GM23338 (cell line): ENCODE measurements at regions not wholly inside any gene's neighbourhood (a gene's known extent, or its start where the extent isn't known, plus 50 kb on each side); places are given as distances from the start of the nearest gene placed in this dataset.

Experiments used
- ATAC-seq: fragments of 200-7000 bp; cut with Tn5 transposase; 3 replicates; pipeline ENCODE4 v1.9.1; 2020
- DNase-seq: peaks from one replicate; pipeline ENCODE4 v3.0.0-alpha.2; 2015; ENCODE audit warnings: low spot score
- H2AFZ ChIP-seq: fragments of 200-600 bp; sonication (generic); 2 replicates; pipeline ENCODE4 v1.8.0; 2016; ENCODE audit warnings: antibody characterized with exemption, mild to moderate bottlenecking, moderate library complexity
- H3F3A ChIP-seq: fragments of 200-600 bp; sonication (generic); replicated peaks from 2 replicates; pipeline ENCODE4 v1.8.0; 2017; ENCODE audit warnings: antibody characterized with exemption, mixed run types, low read depth
- H3K27ac ChIP-seq: fragments of 200-600 bp; sonication (generic); 2 replicates; pipeline ENCODE4 v1.6.1; 2016; ENCODE audit warnings: low read depth
- H3K27me3 ChIP-seq: fragments of 200-600 bp; sonication (generic); 2 replicates; pipeline ENCODE4 v1.8.0; 2016; ENCODE audit warnings: mild to moderate bottlenecking, mixed run types, moderate library complexity; ENCODE audit not compliant: insufficient read depth
- H3K36me3 ChIP-seq: fragments of 200-600 bp; sonication (generic); 2 replicates; pipeline ENCODE4 v1.8.0; 2016; ENCODE audit warnings: mild to moderate bottlenecking; ENCODE audit not compliant: insufficient read depth
- H3K4me1 ChIP-seq: fragments of 200-600 bp; sonication (generic); 2 replicates; pipeline ENCODE4 v1.8.0; 2016; ENCODE audit warnings: mild to moderate bottlenecking, moderate library complexity; ENCODE audit not compliant: insufficient read depth
- H3K4me2 ChIP-seq: fragments of 200-600 bp; sonication (generic); 2 replicates; pipeline ENCODE4 v1.7.1; 2017; ENCODE audit warnings: mixed run types
- H3K4me3 ChIP-seq: fragments of 200-600 bp; sonication (generic); 2 replicates; pipeline ENCODE4 v1.6.1; 2016; ENCODE audit warnings: mixed run types
- H3K79me2 ChIP-seq: fragments of 200-600 bp; sonication (generic); replicated peaks from 2 replicates; pipeline ENCODE4 v1.8.0; 2017; ENCODE audit warnings: mild to moderate bottlenecking; ENCODE audit not compliant: insufficient read depth
- H3K9me2 ChIP-seq: fragments of 200-600 bp; sonication (generic); 2 replicates; pipeline ENCODE4 v1.8.0; 2017; ENCODE audit not compliant: insufficient read depth
- H4K20me1 ChIP-seq: fragments of 200-600 bp; sonication (generic); replicated peaks from 2 replicates; pipeline ENCODE4 v1.8.0; 2017; ENCODE audit warnings: mild to moderate bottlenecking; ENCODE audit not compliant: insufficient read depth
- H3K27ac Mint-ChIP-seq: 2 replicates; pipeline ENCODE4 v1.8.0; 2020; ENCODE audit warnings: inconsistent platforms, mild to moderate bottlenecking, moderate library complexity, mixed read lengths
- H3K27me3 Mint-ChIP-seq: 3 replicates; pipeline ENCODE4 v1.8.0; 2022; ENCODE audit warnings: low read depth, mild to moderate bottlenecking, moderate library complexity, mixed read lengths, inconsistent platforms; ENCODE audit not compliant: insufficient read depth, poor library complexity
- H3K36me3 Mint-ChIP-seq: 3 replicates; pipeline ENCODE4 v1.8.0; 2021; ENCODE audit warnings: low read depth, mild to moderate bottlenecking, inconsistent platforms, moderate library complexity, mixed read lengths
- H3K4me1 Mint-ChIP-seq: 3 replicates; pipeline ENCODE4 v1.8.0; 2020; ENCODE audit warnings: mild to moderate bottlenecking, inconsistent platforms, mixed read lengths
- H3K4me3 Mint-ChIP-seq: 3 replicates; pipeline ENCODE4 v1.8.0; 2021; ENCODE audit warnings: moderate library complexity, mild to moderate bottlenecking, inconsistent platforms, mixed read lengths
- H3K9me3 Mint-ChIP-seq: 3 replicates; pipeline ENCODE4 v1.8.0; 2020; ENCODE audit warnings: moderate library complexity, mild to moderate bottlenecking, inconsistent platforms, mixed read lengths
- CREB1 ChIP-seq: fragments of 250-450 bp; sonication (Bioruptor Pico); IDR thresholded peaks from 2 replicates; pipeline ENCODE4 v1.5.0; 2020; ENCODE audit warnings: low read depth, mild to moderate bottlenecking, moderate library complexity
- EZH2 ChIP-seq: fragments of 200-600 bp; sonication (generic); IDR thresholded peaks from one replicate; pipeline ENCODE4 v1.8.0; 2017; ENCODE audit warnings: antibody characterized with exemption, mild to moderate bottlenecking, low read depth; ENCODE audit not compliant: unreplicated experiment
- EZH2phosphoT487 ChIP-seq: fragments of 200-600 bp; sonication (generic); IDR thresholded peaks from one replicate; pipeline ENCODE4 v1.8.1; 2018; ENCODE audit warnings: antibody characterized with exemption; ENCODE audit not compliant: unreplicated experiment
- JUNB ChIP-seq: IDR thresholded peaks from one replicate; pipeline ENCODE4 v1.6.1; 2016; ENCODE audit warnings: antibody characterized with exemption; ENCODE audit not compliant: unreplicated experiment
- POLR2AphosphoS5 ChIP-seq: IDR thresholded peaks from 2 replicates; pipeline ENCODE4 v1.6.1; 2016; ENCODE audit warnings: antibody characterized with exemption, low read depth
- STAT1 ChIP-seq: IDR thresholded peaks from one replicate; pipeline ENCODE4 v1.6.1; 2016; ENCODE audit warnings: antibody characterized with exemption; ENCODE audit not compliant: unreplicated experiment
- ZNF114 ChIP-seq: fragments of 250-450 bp; sonication (Bioruptor Pico); IDR thresholded peaks from 2 replicates; pipeline ENCODE4 v1.5.0; 2020; ENCODE audit warnings: mild to moderate bottlenecking, moderate library complexity
- ZNF331 ChIP-seq: fragments of 250-450 bp; sonication (Bioruptor Pico); IDR thresholded peaks from 2 replicates; pipeline ENCODE4 v1.5.0; 2020; ENCODE audit warnings: low read depth, mild to moderate bottlenecking, moderate library complexity
- TF ChIP-seq, protein P1 (sequence below): IDR thresholded peaks from 2 replicates; pipeline ENCODE4 v1.6.1; 2016; ENCODE audit warnings: antibody characterized with exemption
- TF ChIP-seq, protein P2 (sequence below), 2 experiments: fragments of 200-600 bp in 1 of 2; sonication (generic) in 1 of 2; conservative IDR thresholded peaks; 2 replicates each; pipeline versions ENCODE4 v1.5.1 to v1.6.1; 2016 to 2017; ENCODE audit warnings: antibody characterized with exemption in 2 of 2, low read depth in 2 of 2, mild to moderate bottlenecking in 2 of 2, moderate library complexity in 1 of 2
- TF ChIP-seq, protein P3 (sequence below): IDR thresholded peaks from one replicate; pipeline ENCODE4 v1.6.1; 2018; ENCODE audit warnings: antibody characterized with exemption; ENCODE audit not compliant: unreplicated experiment

DNA sequence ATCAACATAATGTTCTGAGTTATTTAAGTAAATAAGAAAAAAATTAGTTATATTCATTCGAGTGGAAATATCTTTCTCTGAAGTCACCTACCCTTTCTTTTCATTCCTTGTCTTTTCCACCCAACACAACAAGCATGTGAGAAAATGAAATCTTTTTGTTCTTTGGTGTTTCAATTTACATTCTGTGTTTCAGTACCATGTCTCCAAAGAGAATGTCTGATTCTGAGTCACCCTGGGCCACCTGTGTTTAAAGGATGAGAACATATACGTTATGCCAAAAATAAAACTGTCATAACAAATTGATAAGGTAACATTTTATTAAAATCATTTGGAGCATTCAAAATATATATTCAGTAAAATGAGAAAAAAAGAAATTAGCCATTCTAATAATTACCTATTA lies 470.8 kb downstream of the ZNF804A start (continued):
- TF ChIP-seq, protein P1, sequence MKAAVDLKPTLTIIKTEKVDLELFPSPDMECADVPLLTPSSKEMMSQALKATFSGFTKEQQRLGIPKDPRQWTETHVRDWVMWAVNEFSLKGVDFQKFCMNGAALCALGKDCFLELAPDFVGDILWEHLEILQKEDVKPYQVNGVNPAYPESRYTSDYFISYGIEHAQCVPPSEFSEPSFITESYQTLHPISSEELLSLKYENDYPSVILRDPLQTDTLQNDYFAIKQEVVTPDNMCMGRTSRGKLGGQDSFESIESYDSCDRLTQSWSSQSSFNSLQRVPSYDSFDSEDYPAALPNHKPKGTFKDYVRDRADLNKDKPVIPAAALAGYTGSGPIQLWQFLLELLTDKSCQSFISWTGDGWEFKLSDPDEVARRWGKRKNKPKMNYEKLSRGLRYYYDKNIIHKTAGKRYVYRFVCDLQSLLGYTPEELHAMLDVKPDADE, result no peak
- TF ChIP-seq, protein P2, sequence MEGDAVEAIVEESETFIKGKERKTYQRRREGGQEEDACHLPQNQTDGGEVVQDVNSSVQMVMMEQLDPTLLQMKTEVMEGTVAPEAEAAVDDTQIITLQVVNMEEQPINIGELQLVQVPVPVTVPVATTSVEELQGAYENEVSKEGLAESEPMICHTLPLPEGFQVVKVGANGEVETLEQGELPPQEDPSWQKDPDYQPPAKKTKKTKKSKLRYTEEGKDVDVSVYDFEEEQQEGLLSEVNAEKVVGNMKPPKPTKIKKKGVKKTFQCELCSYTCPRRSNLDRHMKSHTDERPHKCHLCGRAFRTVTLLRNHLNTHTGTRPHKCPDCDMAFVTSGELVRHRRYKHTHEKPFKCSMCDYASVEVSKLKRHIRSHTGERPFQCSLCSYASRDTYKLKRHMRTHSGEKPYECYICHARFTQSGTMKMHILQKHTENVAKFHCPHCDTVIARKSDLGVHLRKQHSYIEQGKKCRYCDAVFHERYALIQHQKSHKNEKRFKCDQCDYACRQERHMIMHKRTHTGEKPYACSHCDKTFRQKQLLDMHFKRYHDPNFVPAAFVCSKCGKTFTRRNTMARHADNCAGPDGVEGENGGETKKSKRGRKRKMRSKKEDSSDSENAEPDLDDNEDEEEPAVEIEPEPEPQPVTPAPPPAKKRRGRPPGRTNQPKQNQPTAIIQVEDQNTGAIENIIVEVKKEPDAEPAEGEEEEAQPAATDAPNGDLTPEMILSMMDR (conservative IDR thresholded peaks at IDR 0.05; ENCODE audit: low read depth in 2 of 2), result no peak
- TF ChIP-seq ZNF114 (CRISPR knock-in tag) (no peak), EZH2phosphoT487 (no peak), EZH2 (no peak), JUNB (no peak), POLR2AphosphoS5 (no peak)
- TF ChIP-seq, protein P3, sequence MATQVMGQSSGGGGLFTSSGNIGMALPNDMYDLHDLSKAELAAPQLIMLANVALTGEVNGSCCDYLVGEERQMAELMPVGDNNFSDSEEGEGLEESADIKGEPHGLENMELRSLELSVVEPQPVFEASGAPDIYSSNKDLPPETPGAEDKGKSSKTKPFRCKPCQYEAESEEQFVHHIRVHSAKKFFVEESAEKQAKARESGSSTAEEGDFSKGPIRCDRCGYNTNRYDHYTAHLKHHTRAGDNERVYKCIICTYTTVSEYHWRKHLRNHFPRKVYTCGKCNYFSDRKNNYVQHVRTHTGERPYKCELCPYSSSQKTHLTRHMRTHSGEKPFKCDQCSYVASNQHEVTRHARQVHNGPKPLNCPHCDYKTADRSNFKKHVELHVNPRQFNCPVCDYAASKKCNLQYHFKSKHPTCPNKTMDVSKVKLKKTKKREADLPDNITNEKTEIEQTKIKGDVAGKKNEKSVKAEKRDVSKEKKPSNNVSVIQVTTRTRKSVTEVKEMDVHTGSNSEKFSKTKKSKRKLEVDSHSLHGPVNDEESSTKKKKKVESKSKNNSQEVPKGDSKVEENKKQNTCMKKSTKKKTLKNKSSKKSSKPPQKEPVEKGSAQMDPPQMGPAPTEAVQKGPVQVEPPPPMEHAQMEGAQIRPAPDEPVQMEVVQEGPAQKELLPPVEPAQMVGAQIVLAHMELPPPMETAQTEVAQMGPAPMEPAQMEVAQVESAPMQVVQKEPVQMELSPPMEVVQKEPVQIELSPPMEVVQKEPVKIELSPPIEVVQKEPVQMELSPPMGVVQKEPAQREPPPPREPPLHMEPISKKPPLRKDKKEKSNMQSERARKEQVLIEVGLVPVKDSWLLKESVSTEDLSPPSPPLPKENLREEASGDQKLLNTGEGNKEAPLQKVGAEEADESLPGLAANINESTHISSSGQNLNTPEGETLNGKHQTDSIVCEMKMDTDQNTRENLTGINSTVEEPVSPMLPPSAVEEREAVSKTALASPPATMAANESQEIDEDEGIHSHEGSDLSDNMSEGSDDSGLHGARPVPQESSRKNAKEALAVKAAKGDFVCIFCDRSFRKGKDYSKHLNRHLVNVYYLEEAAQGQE, result no peak

DNA sequence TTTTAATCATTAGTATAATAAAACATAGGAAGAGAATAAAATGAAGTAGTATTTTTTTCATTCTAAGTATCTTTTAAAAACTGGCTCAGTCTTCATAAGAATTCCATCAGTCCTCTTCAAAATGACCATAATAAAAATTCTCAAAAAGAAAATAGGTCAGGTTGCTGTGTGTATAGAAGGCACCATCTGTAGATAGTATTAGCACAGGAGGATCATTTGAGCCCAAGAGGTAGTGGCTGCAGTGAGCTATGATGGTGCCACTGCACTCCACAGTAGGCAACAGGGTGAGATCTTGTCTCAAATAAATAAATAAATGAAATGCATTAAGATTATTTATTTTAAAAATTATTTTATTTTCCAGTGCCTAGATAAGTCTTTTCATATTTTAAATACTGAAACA lies 475.8 kb downstream of the ZNF804A start:
- no peaks in the 10 kb centered on the region for H3K9me2 ChIP-seq
- no peak overlapping the region for H2AFZ ChIP-seq
- no peaks in the 10 kb centered on the region for H3F3A ChIP-seq
- ATAC-seq, result no peak
- no peak overlapping the region for H3K4me3 ChIP-seq
- H3K27ac ChIP-seq, result no peak overlapping the region
- no peaks in the 10 kb centered on the region for H3K79me2 ChIP-seq
- Mint-ChIP-seq H3K27ac (no peak overlapping the region), H3K4me1 (peaks cover 5% of the 10 kb centered on the region; the same call in 2 of the 3 replicates), H3K9me3 (no peaks in the 10 kb centered on the region), H3K36me3 (no peaks in the 10 kb centered on the region), H3K4me3 (no peak overlapping the region), H3K27me3 (peaks cover 2% of the 10 kb centered on the region)
- no peak overlapping the region for H3K4me2 ChIP-seq
- no peaks in the 10 kb centered on the region for H3K4me1 ChIP-seq
- H4K20me1 ChIP-seq, result no peaks in the 10 kb centered on the region
- no peaks in the 10 kb centered on the region for H3K27me3 ChIP-seq
- H3K36me3 ChIP-seq, result no peaks in the 10 kb centered on the region
- no peak for DNase-seq
- TF ChIP-seq STAT1 (no peak), JUNB (no peak), POLR2AphosphoS5 (no peak), CREB1 (CRISPR knock-in tag) (no peak), EZH2 (no peak), EZH2phosphoT487 (no peak), ZNF331 (CRISPR knock-in tag) (no peak)
- TF ChIP-seq, protein P1, result no peak
